Head of caudate nucleus (tissue), 42 donors: ENCODE measurements at regions not wholly inside any gene's neighbourhood (a gene's known extent, or its start where the extent isn't known, plus 50 kb on each side); places are given as distances from the start of the nearest gene placed in this dataset.

ENCODE experiments used
- DNase-seq, 42 donors: peaks; one replicate each; pipeline versions ENCODE4 v3.0.0 to v3.0.0-alpha.2; 2020 to 2021; ENCODE audit warnings: mixed read lengths in 7 of 42
- intact Hi-C: fragments of 100-400 bp; cut with DNase I; formaldehyde crosslinking; loops from one replicate; pipeline ENCODE4 v1.15.0; 2022

DNA sequence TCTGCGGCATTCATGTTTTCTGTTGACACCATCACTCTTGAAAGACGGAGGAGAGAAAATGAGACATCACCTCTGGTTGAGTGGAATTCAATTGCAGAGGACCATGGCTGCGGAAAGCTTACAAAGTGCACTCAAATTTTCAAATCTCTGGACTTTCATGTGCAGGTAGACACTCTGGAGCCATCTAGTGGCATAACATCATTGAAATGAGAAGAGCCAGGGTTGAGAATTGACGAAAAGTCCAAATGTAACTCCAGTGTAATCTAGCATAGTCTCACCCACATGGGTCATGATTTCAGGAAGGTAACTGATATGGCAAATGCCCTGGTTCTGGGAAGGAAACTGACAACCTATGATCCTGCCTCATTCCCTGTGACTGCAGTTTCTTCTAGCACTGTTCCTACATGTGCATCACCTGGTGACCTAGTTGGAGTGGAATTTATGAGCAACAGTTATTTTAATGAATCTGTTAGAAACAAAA lies 687.8 kb downstream of the KCNA4 start:
- intact Hi-C loops: no loop called here
- peak in 6 of 42 donors; percentile 2 to 13 (median 5) for DNase-seq

DNA sequence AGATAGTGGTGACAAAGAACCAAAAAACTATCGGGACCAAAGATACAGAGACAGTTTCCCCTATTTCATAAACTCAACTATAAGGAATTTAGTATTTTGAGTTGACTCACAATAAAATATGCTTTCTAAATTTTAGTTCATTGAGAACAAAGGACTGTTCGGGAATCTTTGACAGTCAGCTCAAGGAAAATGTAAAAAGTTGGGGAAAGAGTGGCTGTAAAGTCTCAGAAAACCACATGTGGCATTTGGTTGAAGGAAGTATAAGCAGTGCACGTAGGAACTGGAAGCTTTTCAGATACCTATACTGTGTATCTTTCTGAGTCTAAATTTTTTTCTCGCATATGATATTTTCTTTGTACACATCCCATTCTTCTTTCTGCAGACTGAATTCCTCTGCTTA lies 688.9 kb downstream of the KCNA4 start:
- intact Hi-C loops: no loop called here
- no peak for DNase-seq

DNA sequence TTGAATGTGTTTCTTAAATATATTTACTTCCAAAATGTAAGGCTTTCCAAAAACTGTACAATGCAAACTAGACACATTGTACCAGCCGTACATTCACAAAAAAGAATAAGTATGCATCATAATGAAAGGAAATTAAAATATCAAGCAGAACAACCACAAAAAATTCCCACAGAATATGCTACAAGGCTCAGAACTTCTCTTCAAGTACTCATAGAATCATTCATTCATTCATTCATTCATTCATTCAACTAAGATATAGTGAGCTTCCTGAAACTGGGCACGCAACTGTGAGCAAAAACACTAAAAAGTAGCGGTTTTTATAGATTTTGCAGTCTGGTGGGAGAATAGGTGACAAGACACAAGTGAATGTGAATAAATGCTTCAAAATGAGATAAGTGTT lies 690.1 kb downstream of the KCNA4 start:
- intact Hi-C loops: no loop called here
- DNase-seq: no peak

DNA sequence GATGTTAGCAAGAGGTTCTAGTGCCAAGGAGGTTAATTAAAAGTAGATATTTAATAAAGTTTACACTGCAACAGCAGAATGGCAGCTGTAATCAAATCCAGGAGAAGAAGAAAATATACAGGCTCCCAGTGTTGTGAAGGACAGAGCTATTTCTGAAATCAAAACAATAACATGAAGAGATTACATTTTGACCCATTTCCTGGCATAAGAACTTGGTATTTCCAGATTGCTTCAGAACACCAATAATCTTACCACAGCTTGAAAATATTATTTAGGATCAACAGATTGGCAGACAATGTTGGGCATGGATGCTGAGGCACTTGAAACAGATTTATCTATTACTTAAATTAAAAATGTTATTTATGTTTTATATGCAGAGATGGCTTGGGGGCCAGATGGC lies 692.5 kb downstream of the KCNA4 start:
- intact Hi-C loops: no loop called here
- DNase-seq: no peak

DNA sequence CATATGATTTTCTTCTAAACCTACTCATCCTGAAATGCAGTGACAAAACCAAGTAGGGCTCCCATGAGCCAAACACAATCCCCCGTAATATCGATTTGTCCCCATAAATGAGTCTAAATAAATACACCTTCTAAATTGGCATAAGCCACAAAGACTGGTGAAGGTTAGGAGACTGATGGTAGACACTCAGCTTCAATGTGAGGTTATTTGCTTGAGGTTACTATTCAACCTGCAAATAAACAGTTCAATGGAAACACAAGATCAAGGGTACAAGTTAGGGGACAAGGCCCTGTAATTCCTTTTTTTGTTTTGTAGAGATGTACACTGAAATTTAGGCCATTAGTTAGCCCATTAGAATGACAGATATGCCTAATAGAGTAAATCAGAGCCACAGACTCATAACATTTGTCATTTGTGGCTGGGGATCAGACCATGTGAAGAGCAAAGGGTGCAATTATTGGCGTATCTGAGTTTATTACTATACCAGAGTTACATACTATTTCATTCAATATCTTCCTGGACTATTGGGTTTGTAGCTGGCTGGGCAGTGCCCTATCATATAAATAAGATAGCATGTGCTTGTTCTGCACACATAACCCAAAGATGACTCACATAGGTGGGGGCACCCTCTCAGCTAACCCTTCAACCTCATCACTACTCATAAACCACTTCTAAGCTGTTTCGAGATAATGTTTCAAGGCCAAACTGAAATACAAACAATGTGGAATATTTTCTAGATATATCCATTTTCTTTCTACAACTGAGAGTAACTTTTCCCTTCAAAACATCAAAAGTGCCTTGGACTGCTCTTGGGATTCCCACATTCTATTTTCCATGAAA lies 695.3 kb downstream of the KCNA4 start:
- DNase-seq: no peak
- intact Hi-C loops: no loop called here

DNA sequence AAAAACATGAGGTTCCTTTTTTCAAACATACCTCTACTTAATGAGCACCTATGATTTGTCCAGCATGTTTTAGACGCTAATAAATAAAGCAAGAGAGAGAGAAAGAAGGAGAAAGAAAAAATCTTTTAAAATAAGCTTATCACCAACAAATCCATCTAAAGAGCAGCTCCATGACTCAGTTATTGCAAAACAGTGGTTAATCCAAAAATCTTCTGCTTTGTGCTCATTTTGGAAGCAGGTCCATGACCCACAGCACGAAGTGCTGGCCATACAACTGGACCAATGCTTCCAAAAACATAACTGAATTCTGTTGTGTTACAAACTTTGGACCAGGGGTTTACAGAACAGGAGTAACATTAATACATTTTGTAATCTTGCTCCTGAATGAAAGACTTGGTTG lies 696.6 kb downstream of the KCNA4 start:
- no peak for DNase-seq
- intact Hi-C loops: no loop called here

DNA sequence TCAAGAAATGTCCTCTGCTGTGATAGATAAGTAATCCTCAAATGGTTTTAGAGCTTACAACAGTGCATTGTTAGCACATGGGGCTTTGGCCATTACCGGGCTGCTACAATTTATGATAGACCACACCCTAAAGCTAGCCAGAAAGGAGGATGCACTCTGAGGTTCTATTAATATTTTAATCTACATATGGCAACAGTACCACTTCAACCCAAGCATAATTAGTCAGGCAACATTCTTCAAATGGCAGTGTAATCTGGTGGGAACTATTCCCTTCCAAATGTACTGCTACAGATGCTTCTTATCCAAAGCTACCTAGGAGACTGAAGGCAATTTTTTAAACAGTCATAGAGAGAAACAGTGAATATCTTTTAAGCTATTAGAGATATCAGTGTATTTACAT lies 697.6 kb downstream of the KCNA4 start:
- intact Hi-C loops: no loop called here
- no peak for DNase-seq

DNA sequence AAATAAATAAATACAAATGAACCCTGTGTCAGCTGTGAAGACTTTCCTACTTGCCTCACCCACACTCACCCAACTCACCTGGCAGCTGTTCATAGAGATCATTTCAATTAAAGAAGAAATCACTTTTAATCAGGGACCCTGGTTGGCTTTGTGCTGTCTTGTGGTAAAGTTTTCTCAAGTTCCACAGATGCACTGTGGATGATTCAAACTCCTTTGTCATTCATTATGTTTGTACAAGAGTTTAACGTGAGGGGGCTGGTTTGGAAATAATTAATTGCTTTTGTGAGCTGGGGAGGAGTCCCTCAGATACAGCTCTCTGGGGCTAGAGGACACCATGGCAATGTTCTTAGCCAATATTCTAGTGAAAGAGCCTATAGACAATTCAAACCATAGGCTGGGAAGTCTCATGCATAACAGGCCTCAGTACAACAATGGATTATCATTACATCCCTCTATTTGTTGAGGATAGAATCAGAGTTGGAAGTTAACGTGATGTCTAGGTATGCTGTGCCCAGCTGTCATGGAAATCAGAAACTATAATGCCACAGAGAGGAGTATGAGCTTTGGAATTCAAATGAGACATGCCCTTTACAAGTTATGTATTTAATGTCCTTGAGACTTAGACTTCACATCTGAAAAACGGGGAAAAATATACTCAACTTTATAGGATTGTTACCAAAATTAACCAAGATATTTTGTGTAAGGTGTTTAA lies 698.5 kb downstream of the KCNA4 start:
- DNase-seq: no peak
- intact Hi-C loops: no loop called here

DNA sequence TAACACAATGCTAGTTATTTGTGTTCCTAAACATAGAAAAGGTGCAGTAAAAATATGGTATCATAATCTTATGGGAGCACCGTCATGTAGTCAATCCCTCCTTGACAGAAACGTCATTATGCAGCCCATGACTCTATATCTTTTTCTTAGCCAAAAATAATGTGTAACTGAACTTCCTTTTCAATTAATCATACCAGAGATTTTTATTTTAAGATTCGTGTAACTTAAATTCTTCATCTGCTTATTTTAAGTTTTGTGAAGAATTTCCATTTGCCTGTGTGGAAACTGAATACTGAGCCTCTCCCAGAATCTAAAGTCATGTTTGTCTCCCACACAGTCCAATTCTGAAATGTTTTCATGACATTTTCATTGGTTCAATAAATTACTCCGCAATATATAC lies 699.1 kb downstream of the KCNA4 start:
- DNase-seq: no peak
- intact Hi-C loops: no loop called here

DNA sequence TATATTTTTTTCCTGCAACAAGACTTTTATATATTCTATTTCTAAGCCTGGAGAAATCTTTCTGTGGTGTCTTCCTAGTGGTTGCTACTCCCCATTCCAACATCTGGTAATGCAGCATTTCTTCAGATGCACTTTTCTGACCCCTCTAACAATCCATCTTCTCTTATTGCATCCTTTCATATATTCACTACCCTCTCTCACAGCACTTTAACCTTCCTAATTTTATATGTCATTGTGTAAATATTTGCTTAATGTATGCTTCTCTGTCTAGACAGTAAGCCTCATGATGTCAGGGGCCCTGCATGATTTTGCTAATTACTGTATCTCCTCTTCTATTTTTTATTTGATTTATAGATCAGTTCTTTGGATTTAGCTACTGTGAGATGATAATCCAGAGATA lies 701.6 kb downstream of the KCNA4 start:
- DNase-seq: no peak
- intact Hi-C loops: no loop called here

DNA sequence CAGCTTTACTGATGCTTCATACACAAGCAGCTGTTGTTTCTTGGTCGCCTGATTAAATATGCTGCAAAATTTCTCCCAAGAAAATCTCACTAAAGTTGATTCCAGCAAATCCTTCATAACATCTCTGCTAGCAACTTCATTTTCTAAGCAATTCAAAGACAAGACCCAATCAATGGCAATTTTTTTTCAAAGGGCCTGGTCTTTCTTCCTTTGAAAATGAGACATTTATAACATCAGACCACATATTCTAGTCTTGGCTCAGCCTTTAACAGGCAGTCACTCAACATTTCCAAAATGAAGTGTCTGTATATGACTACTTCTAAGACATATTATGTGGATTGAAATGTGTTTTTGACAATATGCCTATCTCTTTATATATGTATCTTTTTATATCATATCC lies 702.6 kb downstream of the KCNA4 start:
- no peak for DNase-seq
- intact Hi-C loops: no loop called here

DNA sequence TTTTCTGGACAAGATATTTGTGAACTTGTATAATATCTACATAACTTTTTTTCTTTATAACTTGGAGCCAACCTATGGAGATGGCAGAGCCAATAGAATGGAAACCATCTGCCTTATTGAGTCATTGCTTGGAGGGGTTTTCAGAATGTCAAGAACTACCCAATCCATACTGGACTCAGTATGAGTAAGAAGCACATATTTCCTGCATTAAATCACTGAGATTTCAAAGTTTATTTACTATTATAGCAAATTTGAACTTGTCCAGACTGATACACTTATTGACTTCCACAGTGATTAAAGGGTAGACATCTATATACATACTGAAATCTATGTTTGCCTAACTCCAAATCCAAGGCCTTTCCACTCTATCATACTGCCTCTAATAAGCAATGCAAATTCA lies 704.0 kb downstream of the KCNA4 start:
- intact Hi-C loops: no loop called here

DNA sequence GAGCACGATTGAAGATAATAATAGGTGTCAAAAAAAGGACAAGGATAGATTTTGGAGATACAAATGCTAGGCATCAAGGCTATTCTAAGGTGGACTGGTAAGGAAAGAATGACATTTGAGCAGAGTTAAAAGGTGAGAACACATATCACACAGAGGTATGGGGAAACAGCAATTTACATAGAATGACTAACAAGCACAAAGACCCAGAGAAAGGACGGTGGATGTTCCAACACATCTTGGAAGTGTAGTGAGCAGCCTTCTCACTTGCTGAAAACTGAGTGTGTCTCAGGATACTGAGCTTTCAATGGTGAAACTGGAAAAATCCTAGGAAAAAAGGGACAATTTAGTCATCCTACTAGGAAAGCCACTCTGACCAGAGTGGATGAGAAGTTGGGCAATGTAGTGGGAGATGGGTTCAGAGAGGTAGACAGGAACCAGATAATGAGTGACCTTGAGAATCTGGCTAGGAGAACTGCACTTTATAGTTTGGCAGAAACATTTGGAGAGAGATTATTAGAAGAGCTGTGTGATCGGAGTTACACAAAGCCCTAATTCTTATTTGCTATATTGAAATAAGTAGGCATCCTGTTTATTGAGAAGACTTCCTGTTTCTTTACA lies 706.0 kb downstream of the KCNA4 start:
- no peak for DNase-seq
- intact Hi-C loops: no loop called here

More for the DNA sequence above, 704.0 kb downstream of the KCNA4 start:
- DNase-seq: no peak

DNA sequence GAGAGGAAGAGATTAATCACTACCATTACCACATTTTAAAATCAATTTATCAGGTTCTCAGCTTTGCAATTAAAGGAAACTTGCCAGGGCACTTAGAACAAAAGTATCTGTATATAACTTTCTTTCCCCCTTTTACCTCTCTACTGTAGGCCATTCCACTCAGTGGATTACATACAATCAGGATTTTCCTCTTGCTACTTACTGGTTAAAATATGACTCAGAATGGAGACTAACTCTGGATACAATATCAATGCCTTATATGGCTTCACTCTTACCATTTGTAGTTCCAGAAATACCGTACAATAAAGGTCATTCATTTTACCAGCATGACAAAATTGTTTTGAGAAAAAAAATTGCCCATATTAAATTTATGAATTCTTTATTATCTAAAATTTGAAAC lies 706.8 kb downstream of the KCNA4 start:
- intact Hi-C loops: no loop called here
- no peak for DNase-seq

DNA sequence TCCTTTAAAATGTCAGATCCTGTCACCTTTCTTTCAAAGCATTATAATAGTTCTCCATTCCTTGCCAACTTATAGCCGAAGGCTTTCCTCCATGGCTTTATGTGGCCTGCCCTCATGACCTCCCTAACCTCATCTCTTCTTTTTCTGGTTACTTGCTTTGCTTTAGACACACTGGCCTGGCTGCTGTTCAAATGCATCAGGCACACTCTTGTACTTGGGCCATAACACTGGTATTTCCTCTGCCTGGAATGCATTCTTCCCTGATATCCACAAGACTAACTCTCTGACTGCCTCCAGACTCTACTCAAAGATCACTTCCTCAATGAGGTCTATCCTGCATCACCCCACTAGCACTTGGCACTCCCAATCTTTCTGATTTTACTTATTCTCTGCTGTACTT lies 710.3 kb downstream of the KCNA4 start:
- intact Hi-C loops: no loop called here
- DNase-seq: no peak

DNA sequence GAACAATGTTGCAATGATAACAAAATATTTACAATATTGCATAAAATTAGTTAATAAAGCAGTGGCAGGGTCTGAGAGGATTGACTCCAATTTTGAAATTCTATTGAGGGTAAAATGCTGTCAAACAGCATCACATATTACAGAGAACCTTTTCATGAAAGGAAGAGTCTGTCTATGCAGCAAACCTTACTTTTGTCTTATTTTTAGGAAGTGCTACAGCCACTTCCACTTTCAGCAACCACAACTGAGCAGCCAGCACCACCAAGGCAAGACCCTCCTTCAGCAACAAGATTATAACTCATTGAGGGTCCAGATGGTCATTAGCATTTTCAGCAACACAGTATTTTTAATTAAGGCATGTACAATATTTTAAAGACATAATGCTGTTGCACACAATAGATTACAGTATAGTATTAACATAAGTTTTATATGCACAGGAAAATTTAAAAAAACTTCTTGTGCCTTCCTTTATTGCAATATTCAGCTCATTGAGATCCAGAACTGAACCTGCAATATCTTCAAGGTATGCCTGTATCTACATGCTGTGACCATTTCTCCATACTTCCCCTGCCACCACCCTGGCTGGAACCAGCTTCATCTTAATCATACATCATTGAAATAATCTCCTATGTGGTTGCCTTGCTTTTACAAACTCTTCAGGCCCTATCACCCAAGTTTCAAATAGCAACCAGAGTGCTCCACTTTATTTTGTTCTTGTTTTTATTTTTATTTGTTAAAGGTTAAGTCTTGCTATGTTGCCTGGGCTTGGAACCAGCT lies 711.2 kb downstream of the KCNA4 start:
- DNase-seq: no peak

DNA sequence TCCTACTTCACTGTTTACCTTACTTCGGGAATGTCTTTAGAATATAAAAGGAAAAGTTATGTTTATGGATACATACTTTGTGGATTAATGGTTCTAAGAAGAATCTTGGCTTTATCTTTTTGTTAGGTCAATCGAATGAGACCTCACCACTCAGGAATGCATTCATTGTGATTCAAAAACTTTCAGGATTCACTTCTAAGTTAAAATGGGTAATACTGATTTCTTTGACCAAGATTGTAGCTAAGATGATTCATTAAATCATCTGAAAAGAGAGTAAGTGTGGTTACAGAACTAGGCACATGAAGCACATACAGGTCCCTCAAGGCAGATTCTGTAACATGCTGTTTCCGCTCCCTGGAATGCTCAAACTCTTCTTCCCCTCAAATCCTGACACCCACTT lies 716.4 kb downstream of the KCNA4 start:
- no peak for DNase-seq
- intact Hi-C loops: no loop called here

More for the DNA sequence above, 711.2 kb downstream of the KCNA4 start:
- intact Hi-C loops: no loop called here

DNA sequence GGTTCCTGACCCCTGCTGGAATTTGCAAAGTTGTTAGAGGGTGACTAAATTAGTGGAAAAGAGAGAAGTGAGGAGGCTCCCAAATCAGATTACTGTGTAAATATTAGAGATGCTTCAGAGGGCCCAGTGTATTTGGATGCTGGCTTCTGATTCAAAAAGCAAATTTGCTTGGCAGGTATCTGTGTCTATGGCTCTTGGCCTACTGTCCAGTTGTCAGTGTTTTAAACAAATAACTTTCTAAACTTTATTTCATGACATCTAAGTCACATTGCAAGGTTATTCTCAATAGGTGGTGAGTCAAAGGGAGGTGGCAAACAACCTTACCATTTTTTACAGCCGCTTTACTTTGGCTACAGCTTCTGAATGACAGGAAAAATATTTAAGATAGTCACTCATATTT lies 720.1 kb downstream of the KCNA4 start:
- no peak for DNase-seq
- intact Hi-C loops: no loop called here

DNA sequence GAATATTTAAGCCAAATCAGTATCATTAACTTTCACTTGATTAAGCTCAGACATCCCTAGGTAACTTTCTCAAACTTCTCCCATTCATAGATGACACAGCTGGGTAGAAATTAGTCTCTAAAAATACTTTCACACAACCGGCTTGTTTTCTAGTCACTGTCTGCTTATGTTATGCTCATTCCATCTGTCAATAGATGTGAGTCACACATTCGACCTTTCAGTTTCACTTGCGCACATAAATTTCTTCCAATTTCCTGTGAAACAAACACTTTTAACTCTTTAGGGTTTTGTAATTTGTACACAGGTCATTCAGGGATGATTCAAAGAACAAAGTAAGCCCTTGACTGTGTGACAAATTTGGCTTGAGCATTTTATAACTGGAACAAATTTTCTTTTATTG lies 723.0 kb downstream of the KCNA4 start:
- intact Hi-C loops: no loop called here
- DNase-seq: no peak

DNA sequence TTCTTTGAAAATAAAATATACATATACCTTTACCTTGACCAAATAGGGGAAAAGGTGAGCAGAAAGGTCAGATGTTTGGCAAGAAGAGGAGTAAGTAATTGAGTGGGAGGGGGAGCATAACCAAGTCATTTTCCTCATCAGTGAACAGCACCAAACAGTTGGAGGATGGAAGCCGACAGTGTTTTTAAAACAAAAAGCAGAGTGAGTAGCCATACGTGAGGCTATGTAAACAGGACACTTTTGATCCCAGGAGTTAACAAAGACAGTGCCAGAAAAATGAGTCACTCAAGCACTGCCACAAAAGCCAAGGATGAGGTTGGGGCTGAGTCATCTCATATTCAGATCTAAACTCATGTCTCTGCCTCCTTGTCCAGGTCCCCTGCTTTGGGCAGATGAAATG lies 734.7 kb downstream of the KCNA4 start:
- intact Hi-C loops: no loop called here
- no peak for DNase-seq
